HG03342 (cell line): ENCODE measurements at regions not wholly inside any gene's neighbourhood (a gene's known extent, or its start where the extent isn't known, plus 50 kb on each side); places are given as distances from the start of the nearest gene placed in this dataset.
"Not testable (repeated sequence)": the region's sequence is repeated elsewhere in the genome, so short reads cannot be mapped to it uniquely, and the experiment has no call there.

ENCODE experiments used
- ATAC-seq: cut with Tn5 transposase; IDR thresholded peaks from one replicate; pipeline ENCODE4 v1.9.1; 2021; ENCODE audit warnings: mild to moderate bottlenecking, moderate library complexity; ENCODE audit not compliant: unreplicated experiment

GRCh38 chr7:51847461-51848134, 531.0 kb upstream of the COBL start:
- ATAC-seq = no peak

DNA sequence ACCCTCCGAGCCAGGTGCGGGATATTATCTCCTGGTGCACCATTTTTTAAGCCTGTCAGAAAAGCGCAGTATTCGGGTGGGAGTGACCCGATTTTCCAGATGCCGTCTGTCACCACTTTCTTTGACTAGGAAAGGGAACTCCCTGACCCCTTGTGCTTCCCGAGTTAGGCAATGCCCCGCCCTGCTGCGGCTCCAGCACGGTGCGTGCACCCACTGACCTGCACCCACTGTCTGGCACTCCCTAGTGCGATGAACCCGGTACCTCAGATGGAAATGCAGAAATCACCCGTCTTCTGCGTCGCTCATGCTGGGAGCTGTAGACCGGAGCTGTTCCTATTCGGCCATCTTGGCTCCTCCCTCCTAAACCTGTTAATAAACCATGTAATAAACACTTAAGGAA, 522.5 kb upstream of the COBL start:
- not testable (repeated sequence) for ATAC-seq

DNA sequence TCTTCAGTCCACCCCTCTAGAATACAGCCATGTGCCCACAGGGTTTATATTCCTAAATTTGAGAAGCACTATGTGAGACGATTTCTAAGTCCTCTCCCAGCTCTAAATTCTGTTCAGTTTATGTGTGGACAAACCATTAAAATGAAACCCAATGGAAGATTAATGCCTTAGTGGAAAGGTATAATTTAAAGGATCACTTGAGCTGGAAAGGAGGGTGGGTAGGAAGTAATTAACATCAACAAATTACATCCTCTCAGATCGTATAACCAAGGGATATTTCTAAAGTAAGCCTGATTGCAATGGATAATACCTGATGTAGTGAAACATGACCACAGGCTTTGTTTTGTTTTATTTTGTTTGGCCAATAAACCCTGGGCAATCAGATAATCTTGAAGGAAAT, 511.0 kb upstream of the COBL start:
- no peak for ATAC-seq

GRCh38 chr7:51824050-51824449, 507.4 kb upstream of the COBL start:
- ATAC-seq = no peak

DNA sequence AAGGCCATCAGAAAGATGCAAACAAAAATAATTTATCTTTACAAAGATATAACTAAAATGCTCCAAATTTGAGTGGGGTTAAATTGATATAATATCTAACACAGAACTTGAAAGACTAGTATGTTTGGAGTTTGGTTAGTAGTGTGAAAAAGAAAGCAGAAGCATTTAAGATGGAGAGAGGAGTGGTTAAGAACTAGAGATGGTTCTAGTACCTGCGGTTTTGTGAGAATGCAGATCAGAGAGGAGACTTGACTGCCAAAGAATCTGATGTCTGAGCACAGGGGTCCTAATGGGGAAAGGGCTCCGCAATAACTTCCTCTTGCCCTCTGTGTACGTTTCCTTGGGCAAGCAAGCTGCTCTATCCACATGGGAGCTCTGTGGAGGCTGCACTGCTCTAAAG, 506.8 kb upstream of the COBL start:
- no peak for ATAC-seq

DNA sequence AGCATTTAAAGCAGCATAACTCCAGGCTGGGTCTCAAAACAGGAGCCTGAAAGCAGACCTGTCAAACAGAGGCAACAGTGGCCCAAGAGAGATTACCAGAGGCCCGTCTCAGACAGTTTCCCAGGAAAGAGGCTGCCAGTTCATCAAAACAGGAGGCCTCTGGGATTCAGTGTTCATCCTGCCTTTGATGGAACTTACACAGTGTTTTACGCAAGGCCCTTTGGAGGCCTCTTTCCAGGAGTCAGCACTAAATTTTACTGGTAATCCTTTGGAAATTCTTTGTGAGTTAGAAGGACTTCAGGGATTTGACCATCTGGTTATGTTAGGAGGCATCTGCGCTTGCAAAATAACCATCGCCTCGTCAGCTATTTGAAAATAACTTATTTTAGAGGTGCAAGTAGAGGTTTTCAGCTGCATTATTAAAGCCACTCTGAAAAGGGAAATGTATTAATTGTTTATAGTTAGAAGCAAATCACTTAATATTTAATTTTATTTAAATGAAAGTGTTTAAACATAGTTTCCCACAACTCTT, 501.2 kb upstream of the COBL start:
- ATAC-seq = no peak

- not testable (repeated sequence) for ATAC-seq
Observed at GRCh38 chr7:51805783-51806431, 489.3 kb upstream of the COBL start.

GRCh38 chr7:51802718-51803117, 486.1 kb upstream of the COBL start:
- no peak for ATAC-seq

- ATAC-seq = no peak
Observed at GRCh38 chr7:51797371-51797770, 480.8 kb upstream of the COBL start.

GRCh38 chr7:51792796-51793195, 476.2 kb upstream of the COBL start:
- no peak for ATAC-seq

GRCh38 chr7:51789489-51789888, 472.9 kb upstream of the COBL start:
- no peak for ATAC-seq

DNA sequence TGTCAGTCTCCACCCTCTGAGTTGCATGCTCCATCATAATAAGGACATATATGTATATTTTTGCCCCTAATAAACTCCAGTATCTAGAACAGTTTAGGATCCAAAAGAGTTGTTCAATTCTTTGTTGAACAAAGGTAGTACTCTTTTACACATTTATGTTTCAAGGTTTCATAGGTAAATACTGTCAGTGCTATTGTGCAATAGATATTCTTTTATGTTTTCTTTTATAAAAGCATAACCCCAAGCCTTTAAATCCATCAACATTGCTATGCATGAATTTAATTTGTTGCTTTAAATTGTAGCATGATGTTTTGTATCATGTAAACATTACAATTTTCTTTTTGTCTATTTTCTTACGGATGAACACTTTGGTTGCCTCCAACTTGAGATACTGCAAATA, 469.7 kb upstream of the COBL start:
- ATAC-seq = no peak

- ATAC-seq = no peak
Observed at GRCh38 chr7:51785876-51786275, 469.3 kb upstream of the COBL start.

DNA sequence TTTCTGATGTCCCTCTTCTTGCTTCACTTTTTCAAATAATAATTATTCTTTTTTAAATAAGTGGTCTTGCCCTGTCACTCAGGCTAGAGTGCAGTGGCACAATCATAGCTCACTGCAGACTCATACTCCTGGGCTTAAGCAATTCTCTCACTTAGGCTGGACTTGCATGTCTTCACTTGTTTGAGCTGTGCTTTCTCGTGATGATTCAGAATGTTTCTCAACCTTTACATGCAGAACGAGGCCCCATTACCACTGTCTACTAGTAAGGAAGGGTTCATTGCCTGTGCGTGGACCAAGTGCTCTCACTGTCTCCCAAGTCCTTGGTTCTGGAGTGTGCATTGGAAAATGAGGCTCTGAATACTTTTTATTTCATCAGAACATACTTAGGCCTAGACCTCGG, 468.6 kb upstream of the COBL start:
- ATAC-seq = no peak

DNA sequence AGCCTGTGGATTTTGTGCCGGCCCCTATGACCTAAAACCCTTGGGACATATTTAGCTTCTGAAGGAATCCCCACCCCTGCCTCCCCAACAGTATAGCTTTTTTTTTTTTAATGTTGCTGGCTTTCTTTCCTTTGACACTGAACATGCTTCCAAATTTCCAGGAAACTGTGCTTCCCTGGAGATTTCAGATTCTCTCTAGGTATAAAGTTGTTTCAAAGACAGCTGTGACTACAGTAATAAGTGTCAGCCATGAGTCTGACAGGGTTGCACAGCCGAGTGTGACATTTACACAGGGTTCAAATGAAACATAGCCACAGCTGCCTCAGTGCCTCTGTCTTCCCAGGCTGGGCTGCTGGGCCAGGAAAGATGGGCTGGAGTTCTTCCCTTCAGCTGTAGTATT, 466.6 kb upstream of the COBL start:
- ATAC-seq = no peak

GRCh38 chr7:51778121-51778520, 461.5 kb upstream of the COBL start:
- ATAC-seq = no peak

GRCh38 chr7:51774178-51774577, 457.6 kb upstream of the COBL start:
- no peak for ATAC-seq

GRCh38 chr7:51772190-51772589, 455.6 kb upstream of the COBL start:
- ATAC-seq = no peak

DNA sequence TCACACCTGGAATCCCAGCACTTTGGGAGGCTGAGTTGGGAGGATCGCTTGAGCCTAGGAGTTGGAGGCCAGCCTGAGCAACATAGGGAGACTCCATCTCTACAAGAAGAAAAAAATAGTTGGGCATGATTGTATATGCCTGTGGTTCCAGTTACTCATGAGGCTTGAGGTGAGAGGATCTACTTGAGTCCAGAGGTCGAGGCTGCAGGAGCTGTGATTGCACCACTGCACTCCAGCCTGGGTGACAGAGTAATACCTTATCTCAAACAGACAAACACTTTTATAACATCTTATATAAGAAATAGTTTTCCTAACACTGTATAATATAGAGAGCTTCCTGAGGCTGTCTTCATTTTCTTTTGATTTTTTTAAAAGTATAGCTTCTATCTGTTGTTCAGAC, 448.4 kb upstream of the COBL start:
- ATAC-seq = no peak

- no peak for ATAC-seq
Observed at GRCh38 chr7:51759985-51760384, 443.4 kb upstream of the COBL start.

- ATAC-seq = no peak
Observed at GRCh38 chr7:51757960-51758359, 441.4 kb upstream of the COBL start.

DNA sequence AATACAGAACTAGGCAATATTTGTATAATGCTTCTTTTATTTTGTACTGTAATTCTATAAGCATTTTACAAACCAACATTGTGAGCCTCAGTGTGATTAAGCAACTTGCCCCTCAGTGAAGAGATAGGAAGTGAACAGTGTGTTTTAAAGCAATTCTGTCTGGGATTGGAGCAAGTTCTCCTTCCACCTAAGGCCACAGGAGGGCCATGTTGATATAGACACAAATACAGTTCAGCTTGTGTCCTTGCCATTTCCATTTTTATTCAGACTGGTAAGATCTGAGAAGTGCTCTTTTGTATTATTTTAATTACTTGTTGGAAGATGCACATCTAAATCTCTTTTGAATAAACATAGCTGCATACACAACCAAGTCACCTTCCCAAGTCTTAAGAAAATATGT, 416.3 kb upstream of the COBL start:
- no peak for ATAC-seq

GRCh38 chr7:51732116-51732515, 415.5 kb upstream of the COBL start:
- ATAC-seq = no peak
